Prostate gland (tissue), 2 donors: ENCODE measurements at regions not wholly inside any gene's neighbourhood (a gene's known extent, or its start where the extent isn't known, plus 50 kb on each side); places are given as distances from the start of the nearest gene placed in this dataset.

Experiments
- CTCF ChIP-seq, 4 experiments: fragments of 200-600 bp in 2 of 4; fragments of 450-650 bp in 2 of 4; sonication (generic) in 2 of 4; IDR thresholded peaks; 1 replicate in 3 of 4; 2 replicates in 1 of 4; pipeline ENCODE4 v1.5.1; 2016 to 2019; ENCODE audit warnings: antibody characterized with exemption in 4 of 4, mild to moderate bottlenecking in 2 of 4, moderate library complexity in 2 of 4
- POLR2A ChIP-seq: fragments of 450-650 bp; IDR thresholded peaks from one replicate; pipeline ENCODE4 v1.6.1; 2016; ENCODE audit warnings: antibody characterized with exemption, mild to moderate bottlenecking

- TF ChIP-seq POLR2A (no peak), CTCF (IDR thresholded peaks at IDR 0.05) (no peak)
These were observed 431.8 kb downstream of the PREX1 start for GRCh38 chr20:48395816-48396546.
